Fibroblast of skin of left quadriceps (primary cell): ENCODE measurements at regions not wholly inside any gene's neighbourhood (a gene's known extent, or its start where the extent isn't known, plus 50 kb on each side); places are given as distances from the start of the nearest gene placed in this dataset.

Experiments
- DNase-seq, 2 experiments: peaks; one replicate each; pipeline ENCODE4 v3.0.0-alpha.2; 2013; ENCODE audit warnings: low read depth in 2 of 2

GRCh38 chr11:11789735-11790369 lies 51.9 kb upstream of the USP47 start:
- peak; percentile 6 to 10 for DNase-seq

- no peak for DNase-seq
These were observed 53.6 kb upstream of the USP47 start for GRCh38 chr11:11788063-11788710.

- peak; percentile 47 to 48 for DNase-seq
These were observed 54.3 kb upstream of the USP47 start for GRCh38 chr11:11787305-11788062.

- DNase-seq = peak in 1 of 2 experiments; percentile 7
These were observed 55.0 kb upstream of the USP47 start for GRCh38 chr11:11786771-11787170.

GRCh38 chr11:11786234-11786633 lies 55.5 kb upstream of the USP47 start:
- no peak for DNase-seq

- no peak for DNase-seq
These were observed 59.2 kb upstream of the USP47 start for GRCh38 chr11:11782532-11783110.

GRCh38 chr11:11780858-11781257 lies 60.9 kb upstream of the USP47 start:
- DNase-seq = no peak

- DNase-seq = no peak
These were observed 61.8 kb upstream of the USP47 start for GRCh38 chr11:11779975-11780374.

GRCh38 chr11:11777897-11778296 lies 63.9 kb upstream of the USP47 start:
- no peak for DNase-seq

- DNase-seq = no peak
These were observed 65.1 kb upstream of the USP47 start for GRCh38 chr11:11776714-11777113.

GRCh38 chr11:11774928-11775327 lies 66.8 kb upstream of the USP47 start:
- no peak for DNase-seq

GRCh38 chr11:11772865-11773515 lies 68.8 kb upstream of the USP47 start:
- DNase-seq = no peak

GRCh38 chr11:11770921-11771486 lies 70.8 kb upstream of the USP47 start:
- DNase-seq = no peak

- no peak for DNase-seq
These were observed 71.5 kb upstream of the USP47 start for GRCh38 chr11:11770296-11770695.

GRCh38 chr11:11769782-11770181 lies 72.0 kb upstream of the USP47 start:
- no peak for DNase-seq

- no peak for DNase-seq
These were observed 72.4 kb upstream of the USP47 start for GRCh38 chr11:11769362-11769761.

GRCh38 chr11:11764423-11764803 lies 77.4 kb upstream of the USP47 start:
- no peak for DNase-seq

GRCh38 chr11:11763796-11764422 lies 77.9 kb upstream of the USP47 start:
- DNase-seq = no peak

- no peak for DNase-seq
These were observed 80.9 kb upstream of the USP47 start for GRCh38 chr11:11760838-11761237.

- no peak for DNase-seq
These were observed 83.1 kb upstream of the USP47 start for GRCh38 chr11:11758603-11759196.

- no peak for DNase-seq
These were observed 83.9 kb upstream of the USP47 start for GRCh38 chr11:11757909-11758308.
